H9 (cell line): ENCODE measurements at regions not wholly inside any gene's neighbourhood (a gene's known extent, or its start where the extent isn't known, plus 50 kb on each side); places are given as distances from the start of the nearest gene placed in this dataset.

Experiments
- DNase-seq: peaks from one replicate; pipeline ENCODE4 v3.0.0-alpha.2; 2017
- H2AFZ ChIP-seq: one replicate; pipeline ENCODE4 v1.6.1; 2013; ENCODE audit warnings: mild to moderate bottlenecking, low read length, control low read depth, moderate library complexity
- H2AK5ac ChIP-seq: 2 replicates; pipeline ENCODE4 v1.6.1; 2013; ENCODE audit warnings: low read length, control low read depth, mixed read lengths; ENCODE audit not compliant: insufficient read length
- H2BK120ac ChIP-seq: one replicate; pipeline ENCODE4 v1.6.1; 2013; ENCODE audit warnings: low read depth, mild to moderate bottlenecking, low read length, control low read depth, inconsistent platforms; ENCODE audit not compliant: poor library complexity, severe bottlenecking
- H2BK12ac ChIP-seq: 2 replicates; pipeline ENCODE4 v1.6.1; 2013; ENCODE audit warnings: low read length, control low read depth, mixed read lengths, low read depth; ENCODE audit not compliant: insufficient read length
- H2BK15ac ChIP-seq: 2 replicates; pipeline ENCODE4 v1.6.1; 2013; ENCODE audit warnings: low read depth, low read length, control low read depth
- H2BK20ac ChIP-seq: one replicate; pipeline ENCODE4 v1.6.1; 2013; ENCODE audit warnings: low read depth, mild to moderate bottlenecking, low read length, control low read depth, inconsistent platforms; ENCODE audit not compliant: poor library complexity, severe bottlenecking
- H2BK5ac ChIP-seq: 2 replicates; pipeline ENCODE4 v1.6.1; 2013; ENCODE audit warnings: low read length, control low read depth, mixed read lengths; ENCODE audit not compliant: insufficient read length
- H3K14ac ChIP-seq: 2 replicates; pipeline ENCODE4 v1.6.1; 2013; ENCODE audit warnings: low read length, control low read depth; ENCODE audit not compliant: insufficient read depth
- H3K18ac ChIP-seq: 2 replicates; pipeline ENCODE4 v1.6.1; 2013; ENCODE audit warnings: low read depth, mild to moderate bottlenecking, mixed read lengths, low read length, control low read depth; ENCODE audit not compliant: insufficient read length
- H3K23ac ChIP-seq: 2 replicates; pipeline ENCODE4 v1.6.1; 2013; ENCODE audit warnings: low read length, control low read depth, mixed read lengths, low read depth; ENCODE audit not compliant: insufficient read length
- H3K23me2 ChIP-seq: 2 replicates; pipeline ENCODE4 v1.6.1; 2013; ENCODE audit warnings: low read depth, mild to moderate bottlenecking, mixed read lengths, low read length, control low read depth; ENCODE audit not compliant: insufficient read length, poor library complexity, severe bottlenecking
- H3K27ac ChIP-seq: 2 replicates; pipeline ENCODE4 v1.5.1; 2013; ENCODE audit warnings: low read length, control low read depth, mixed read lengths, low read depth; ENCODE audit not compliant: insufficient read length
- H3K27me3 ChIP-seq: 2 replicates; pipeline ENCODE4 v1.6.1; 2013; ENCODE audit warnings: low read length, control low read depth, inconsistent platforms; ENCODE audit not compliant: insufficient read depth
- H3K4ac ChIP-seq: 2 replicates; pipeline ENCODE4 v1.6.1; 2013; ENCODE audit warnings: low read depth, mild to moderate bottlenecking, control low read depth, inconsistent platforms, low read length, moderate library complexity
- H3K4me1 ChIP-seq: 2 replicates; pipeline ENCODE4 v1.6.1; 2013; ENCODE audit warnings: low read length, control low read depth, inconsistent platforms; ENCODE audit not compliant: insufficient read depth
- H3K4me2 ChIP-seq: 2 replicates; pipeline ENCODE4 v1.6.1; 2013; ENCODE audit warnings: low read length, control low read depth, mixed read lengths; ENCODE audit not compliant: insufficient read length, insufficient read depth
- H3K56ac ChIP-seq: 2 replicates; pipeline ENCODE4 v1.6.1; 2013; ENCODE audit warnings: low read depth, mild to moderate bottlenecking, mixed read lengths, low read length, control low read depth; ENCODE audit not compliant: insufficient read length
- H3K79me1 ChIP-seq: 2 replicates; pipeline ENCODE4 v1.6.1; 2013; ENCODE audit warnings: low read depth, mild to moderate bottlenecking, moderate library complexity, low read length, control low read depth, inconsistent platforms; ENCODE audit not compliant: insufficient read depth, poor library complexity, severe bottlenecking
- H3K79me2 ChIP-seq: 2 replicates; pipeline ENCODE4 v1.6.1; 2013; ENCODE audit warnings: low read length, control low read depth, inconsistent platforms; ENCODE audit not compliant: insufficient read depth
- H3K9ac ChIP-seq: 2 replicates; pipeline ENCODE4 v1.6.1; 2013; ENCODE audit warnings: low read length, control low read depth, mixed read lengths; ENCODE audit not compliant: insufficient read length; ENCODE audit errors: extremely low read depth
- H3K9me3 ChIP-seq: one replicate; pipeline ENCODE4 v1.6.1; 2013; ENCODE audit warnings: low read depth, low read length, inconsistent platforms; ENCODE audit not compliant: control insufficient read depth
- H3T11ph ChIP-seq: one replicate; pipeline ENCODE4 v1.6.1; 2013; ENCODE audit warnings: mild to moderate bottlenecking, low read length, control low read depth, inconsistent platforms
- H4K20me1 ChIP-seq: one replicate; pipeline ENCODE4 v1.6.1; 2013; ENCODE audit not compliant: control insufficient read depth, insufficient read length, insufficient read depth
- H4K5ac ChIP-seq: 2 replicates; pipeline ENCODE4 v1.6.1; 2013; ENCODE audit warnings: low read depth, mild to moderate bottlenecking, mixed read lengths, low read length, control low read depth; ENCODE audit not compliant: insufficient read length
- H4K8ac ChIP-seq: replicated peaks from 2 replicates; pipeline ENCODE4 v1.6.1; 2013; ENCODE audit warnings: low read length, control low read depth, mixed read lengths, low read depth; ENCODE audit not compliant: insufficient read length
- H4K91ac ChIP-seq: 2 replicates; pipeline ENCODE4 v1.6.1; 2013; ENCODE audit warnings: low read depth, mild to moderate bottlenecking, moderate library complexity, mixed read lengths, low read length, control low read depth; ENCODE audit not compliant: insufficient read length
- H3K27ac Mint-ChIP-seq, 3 experiments: 2 replicates in 2 of 3; 3 replicates in 1 of 3; pipeline ENCODE4 v1.8.0; 2020 to 2021; ENCODE audit warnings: mixed read lengths in 3 of 3, mild to moderate bottlenecking in 1 of 3, moderate library complexity in 1 of 3
- H3K27me3 Mint-ChIP-seq: 2 replicates; pipeline ENCODE4 v1.8.0; 2021; ENCODE audit warnings: low read depth, mild to moderate bottlenecking, moderate library complexity, mixed read lengths
- H3K36me3 Mint-ChIP-seq, 3 experiments: 2 replicates in 2 of 3; 3 replicates in 1 of 3; pipeline ENCODE4 v1.8.0; 2020 to 2021; ENCODE audit warnings: low read depth in 3 of 3, mixed read lengths in 3 of 3; ENCODE audit not compliant: insufficient read depth in 1 of 3
- H3K4me1 Mint-ChIP-seq, 2 experiments: 2 replicates each; pipeline ENCODE4 v1.8.0; 2020; ENCODE audit warnings: mixed read lengths in 2 of 2
- H3K4me3 Mint-ChIP-seq, 2 experiments: 2 replicates in 1 of 2; 3 replicates in 1 of 2; pipeline ENCODE4 v1.8.0; 2020 to 2021; ENCODE audit warnings: mild to moderate bottlenecking in 2 of 2, mixed read lengths in 2 of 2, moderate library complexity in 1 of 2
- H3K9me3 Mint-ChIP-seq, 2 experiments: 2 replicates in 1 of 2; 3 replicates in 1 of 2; pipeline ENCODE4 v1.8.0; 2020; ENCODE audit warnings: mild to moderate bottlenecking in 2 of 2, mixed read lengths in 2 of 2, moderate library complexity in 1 of 2
- CTCF ChIP-seq: fragments of 200-600 bp; sonication (generic); conservative IDR thresholded peaks from 3 replicates; pipeline ENCODE4 v1.8.0; 2021; ENCODE audit warnings: antibody characterized with exemption, mild to moderate bottlenecking
- WGBS: extraction: QIAGEN DNeasy Blood & Tissue Kit; methylation state at CpG from one replicate; pipeline ENCODE4 v1.1.7; 2013; ENCODE audit warnings: missing lambda C conversion rate, low lambda C conversion rate, mixed read lengths; ENCODE audit not compliant: insufficient read length; ENCODE audit errors: extremely low coverage; 5-methylcytosine and 5-hydroxymethylcytosine counted together

GRCh38 chr14:44778604-44779003 lies 183.1 kb downstream of the KLHL28 start:
- no peak overlapping the region for H2BK5ac ChIP-seq
- Mint-ChIP-seq H3K9me3 (no peaks in the 10 kb centered on the region), H3K36me3 (no peaks in the 10 kb centered on the region), H3K27me3 (no peaks in the 10 kb centered on the region), H3K4me1 (peaks cover 5% of the 10 kb centered on the region in 2 experiments), H3K4me3 (no peak overlapping the region), H3K27ac (no peak overlapping the region)
- no peak overlapping the region for H2BK15ac ChIP-seq
- H2AK5ac ChIP-seq: no peak overlapping the region
- H3K18ac ChIP-seq: no peak overlapping the region
- no peaks in the 10 kb centered on the region for H3K9me3 ChIP-seq
- H3K79me1 ChIP-seq: no peaks in the 10 kb centered on the region
- no peaks in the 10 kb centered on the region for H3K23me2 ChIP-seq
- H4K20me1 ChIP-seq: no peaks in the 10 kb centered on the region
- no peak overlapping the region for H3K23ac ChIP-seq
- H3K4ac ChIP-seq: no peak overlapping the region
- no peak overlapping the region for H3K4me2 ChIP-seq
- no peak overlapping the region for H4K8ac ChIP-seq
- H3K9ac ChIP-seq: no peak overlapping the region
- no peak overlapping the region for H3K27ac ChIP-seq
- H3K56ac ChIP-seq: no peak overlapping the region
- H3K4me1 ChIP-seq: no peaks in the 10 kb centered on the region
- no peak overlapping the region for H4K5ac ChIP-seq
- H2BK120ac ChIP-seq: no peak overlapping the region
- H3K27me3 ChIP-seq: no peaks in the 10 kb centered on the region
- H2AFZ ChIP-seq: no peak overlapping the region
- H4K91ac ChIP-seq: no peak overlapping the region
- TF ChIP-seq CTCF: no peak
- no peaks in the 10 kb centered on the region for H3K79me2 ChIP-seq
- H3K14ac ChIP-seq: no peak overlapping the region
- no CpG with 5 or more reads among the region's 2 CpGs for WGBS
- H2BK12ac ChIP-seq: no peak overlapping the region
- no peak overlapping the region for H3T11ph ChIP-seq
- no peak for DNase-seq
- no peak overlapping the region for H2BK20ac ChIP-seq
